HepG2 (cell line): ENCODE measurements at regions not wholly inside any gene's neighbourhood (a gene's known extent, or its start where the extent isn't known, plus 50 kb on each side); places are given as distances from the start of the nearest gene placed in this dataset.

ENCODE experiments used
- ATAC-seq: fragments of 200-7000 bp; cut with Tn5 transposase; 3 replicates; pipeline ENCODE4 v1.9.1; 2020; ENCODE audit warnings: mild to moderate bottlenecking, moderate library complexity
- BruUV-seq: library from RNA; stranded (reverse); fragments of 400-500 nt; replicated peaks from 2 replicates; lab custom pipeline; 2021; lab: Mats Ljungman, UMichigan
- CTCF ChIA-PET: fragments of 300-600 bp; formaldehyde crosslinking; extraction: SDS; loops from one replicate; lab custom pipeline; 2021; ENCODE audit warnings: low total read pairs, inconsistent platforms, low intra/inter-chr PET ratio; lab: Yijun Ruan, JAX
- POLR2A ChIA-PET: fragments of 350-600 bp; sonication (Branson Sonifier 250); formaldehyde crosslinking; loops from one replicate; lab custom pipeline; 2020; ENCODE audit warnings: antibody characterized with exemption, inconsistent platforms; lab: Yijun Ruan, JAX
- DNase-seq: peaks from one replicate; pipeline ENCODE4 v3.0.0-alpha.2; 2015; ENCODE audit warnings: low spot score
- FAIRE-seq: peaks from 3 replicates; lab custom pipeline; 2011; peaks lifted over from hg19 to GRCh38; lab: Jason Lieb, UNC
- H2AFZ ChIP-seq: one replicate; pipeline ENCODE4 v1.6.1; 2011; ENCODE audit warnings: low read length, inconsistent platforms
- H3K27ac ChIP-seq: fragments of 300-600 bp; 3 replicates; pipeline ENCODE4 v1.8.0; 2011; ENCODE audit warnings: mixed run types, mild to moderate bottlenecking, mixed read lengths, low read length, inconsistent platforms; ENCODE audit not compliant: insufficient read depth; ENCODE audit errors: extremely low read length
- H3K27me3 ChIP-seq, 2 experiments: fragments of 200-600 bp in 1 of 2; 2 replicates in 1 of 2; 3 replicates in 1 of 2; pipeline versions ENCODE4 v1.6.0 to v1.8.0; 2011; ENCODE audit warnings: low read length in 2 of 2, mild to moderate bottlenecking in 2 of 2, moderate library complexity in 2 of 2, inconsistent platforms in 1 of 2; ENCODE audit not compliant: insufficient read depth in 2 of 2, control insufficient read depth in 1 of 2
- H3K36me3 ChIP-seq, 2 experiments: fragments of 200-600 bp in 1 of 2; replicated peaks in 1 of 2; 2 replicates in 1 of 2; 3 replicates in 1 of 2; pipeline versions ENCODE4 v1.5.1 to v1.8.0; 2011; ENCODE audit warnings: low read length in 2 of 2, inconsistent platforms in 1 of 2; ENCODE audit not compliant: insufficient read depth in 2 of 2, control insufficient read depth in 1 of 2
- H3K4me1 ChIP-seq: 2 replicates; pipeline ENCODE4 v1.5.1; 2012; ENCODE audit warnings: low read length, inconsistent platforms; ENCODE audit not compliant: insufficient read depth
- H3K4me2 ChIP-seq: 2 replicates; pipeline ENCODE4 v1.6.0; 2011; ENCODE audit warnings: low read depth, low read length, inconsistent platforms
- H3K4me3 ChIP-seq, 3 experiments: fragments of 200-600 bp in 1 of 3; sonication (generic), shearing (Covaris generic) in 1 of 3; replicated peaks in 1 of 3; 2 replicates each; pipeline ENCODE4 v1.5.1; 2011 to 2016; ENCODE audit warnings: low read length in 3 of 3, inconsistent platforms in 2 of 3, low read depth in 2 of 3, mild to moderate bottlenecking in 2 of 3, control low read depth in 1 of 3, mixed read lengths in 1 of 3; ENCODE audit not compliant: insufficient read depth in 1 of 3
- H3K79me2 ChIP-seq: one replicate; pipeline ENCODE4 v1.6.1; 2011; ENCODE audit warnings: low read length, inconsistent platforms; ENCODE audit not compliant: insufficient read depth
- H3K9ac ChIP-seq: 2 replicates; pipeline ENCODE4 v1.6.0; 2011; ENCODE audit warnings: mild to moderate bottlenecking, low read depth, low read length, inconsistent platforms; ENCODE audit not compliant: insufficient read depth
- H3K9me3 ChIP-seq: 2 replicates; pipeline ENCODE4 v1.5.1; 2012; ENCODE audit warnings: mild to moderate bottlenecking, low read length
- H4K20me1 ChIP-seq: 2 replicates; pipeline ENCODE4 v1.6.0; 2011; ENCODE audit warnings: inconsistent platforms, mild to moderate bottlenecking, low read length, moderate library complexity; ENCODE audit not compliant: insufficient read depth
- CREM ChIP-seq, 2 experiments: sonication (generic) in 1 of 2; formaldehyde crosslinking in 1 of 2; IDR thresholded peaks; 2 replicates each; pipeline versions ENCODE4 v1.4.0 to v1.6.1; 2016 to 2020; ENCODE audit warnings: antibody characterized with exemption in 1 of 2, mild to moderate bottlenecking in 1 of 2, missing genetic modification reagents in 1 of 2
- FOXC1 ChIP-seq: sonication (generic); formaldehyde crosslinking; IDR thresholded peaks from 2 replicates; pipeline ENCODE4 v1.8.0; 2022; ENCODE audit warnings: mild to moderate bottlenecking, missing genetic modification reagents, borderline replicate concordance
- KDM4B ChIP-seq: sonication (generic); formaldehyde crosslinking; IDR thresholded peaks from 2 replicates; pipeline ENCODE4 v1.4.0; 2020; ENCODE audit warnings: missing genetic modification reagents
- MBNL3 ChIP-seq: fragments of 250-450 bp; sonication (Bioruptor Pico); conservative IDR thresholded peaks from 2 replicates; pipeline ENCODE4 v1.8.0; 2022; ENCODE audit warnings: mild to moderate bottlenecking, inconsistent platforms
- NR1H2 ChIP-seq: sonication (generic); formaldehyde crosslinking; IDR thresholded peaks from 2 replicates; pipeline ENCODE4 v1.8.1; 2022; ENCODE audit warnings: low read depth, missing genetic modification reagents, borderline replicate concordance
- REPIN1 ChIP-seq: sonication (generic); formaldehyde crosslinking; IDR thresholded peaks from 2 replicates; pipeline ENCODE4 v1.8.0; 2022; ENCODE audit warnings: missing genetic modification reagents, low read depth, mild to moderate bottlenecking, borderline replicate concordance
- SRY ChIP-seq: sonication (generic); formaldehyde crosslinking; IDR thresholded peaks from 2 replicates; pipeline ENCODE4 v1.8.0; 2022; ENCODE audit warnings: mild to moderate bottlenecking, missing genetic modification reagents
- TOE1 ChIP-seq: sonication (generic); formaldehyde crosslinking; IDR thresholded peaks from 2 replicates; pipeline ENCODE4 v1.4.0; 2020; ENCODE audit warnings: mild to moderate bottlenecking, missing genetic modification reagents
- USF2 ChIP-seq, 2 experiments: sonication (generic) in 1 of 2; formaldehyde crosslinking in 1 of 2; IDR thresholded peaks; 2 replicates each; pipeline versions ENCODE4 v1.5.1 to v1.6.1; 2011 to 2020; ENCODE audit warnings: borderline replicate concordance in 1 of 2, low read depth in 1 of 2, low read length in 1 of 2, mild to moderate bottlenecking in 1 of 2, missing genetic modification reagents in 1 of 2, moderate library complexity in 1 of 2
- ZHX1 ChIP-seq: sonication (generic); formaldehyde crosslinking; IDR thresholded peaks from 2 replicates; pipeline ENCODE4 v1.8.1; 2022; ENCODE audit warnings: low read depth, mild to moderate bottlenecking, missing genetic modification reagents
- ZNF572 ChIP-seq: sonication (generic); formaldehyde crosslinking; IDR thresholded peaks from 2 replicates; pipeline ENCODE4 v1.5.1; 2020; ENCODE audit warnings: mild to moderate bottlenecking, missing genetic modification reagents
- ZNF883 ChIP-seq: sonication (generic); formaldehyde crosslinking; IDR thresholded peaks from 2 replicates; pipeline ENCODE4 v1.5.1; 2020; ENCODE audit warnings: mild to moderate bottlenecking, missing genetic modification reagents; ENCODE audit errors: not compliant biosample characterization
- WGBS: methylation state at CpG from one replicate; pipeline ENCODE4 v1.1.6; 2017; ENCODE audit warnings: low lambda C conversion rate; 5-methylcytosine and 5-hydroxymethylcytosine counted together
- in situ Hi-C: cut with HindIII; loops from 2 replicates; pipeline ENCODE4 v1.10.0; 2017; ENCODE audit warnings: low pct_unique_long_range_greater_than_20kb; ENCODE audit not compliant: extremely low pct_ligation_motif_present
- intact Hi-C: fragments of 100-400 bp; cut with micrococcal nuclease; formaldehyde crosslinking; loops from one replicate; pipeline ENCODE4 v1.10.0; 2022; ENCODE audit not compliant: unreplicated experiment
- TF ChIP-seq, protein P1 (sequence below): sonication (generic); formaldehyde crosslinking; IDR thresholded peaks from 2 replicates; pipeline ENCODE4 v1.4.0; 2020; ENCODE audit warnings: missing genetic modification reagents, borderline replicate concordance
- TF ChIP-seq, protein P2 (sequence below): sonication (generic); formaldehyde crosslinking; conservative IDR thresholded peaks from 2 replicates; pipeline ENCODE4 v1.8.0; 2022; ENCODE audit warnings: missing genetic modification reagents

DNA sequence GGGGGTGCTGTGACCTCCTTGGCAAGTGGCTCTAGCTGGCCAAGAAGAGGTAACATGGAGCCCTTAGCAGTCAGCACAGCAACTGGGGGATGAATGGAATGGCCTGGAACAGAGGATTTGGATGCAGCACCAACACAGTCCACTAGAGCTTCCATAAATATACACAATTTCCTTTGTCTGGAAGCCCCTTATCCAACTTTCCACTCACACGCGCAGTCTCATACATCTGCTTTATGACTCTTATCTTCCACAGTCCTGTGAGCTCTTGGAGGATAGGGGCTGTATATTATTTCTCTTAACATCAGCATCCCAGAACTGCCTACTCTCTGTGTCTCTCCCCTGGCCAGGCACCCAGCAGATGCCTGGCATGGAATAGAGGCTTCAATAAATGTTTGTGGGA is 235.6 kb upstream of the MAF start (continued):
- TF ChIP-seq, protein P1, sequence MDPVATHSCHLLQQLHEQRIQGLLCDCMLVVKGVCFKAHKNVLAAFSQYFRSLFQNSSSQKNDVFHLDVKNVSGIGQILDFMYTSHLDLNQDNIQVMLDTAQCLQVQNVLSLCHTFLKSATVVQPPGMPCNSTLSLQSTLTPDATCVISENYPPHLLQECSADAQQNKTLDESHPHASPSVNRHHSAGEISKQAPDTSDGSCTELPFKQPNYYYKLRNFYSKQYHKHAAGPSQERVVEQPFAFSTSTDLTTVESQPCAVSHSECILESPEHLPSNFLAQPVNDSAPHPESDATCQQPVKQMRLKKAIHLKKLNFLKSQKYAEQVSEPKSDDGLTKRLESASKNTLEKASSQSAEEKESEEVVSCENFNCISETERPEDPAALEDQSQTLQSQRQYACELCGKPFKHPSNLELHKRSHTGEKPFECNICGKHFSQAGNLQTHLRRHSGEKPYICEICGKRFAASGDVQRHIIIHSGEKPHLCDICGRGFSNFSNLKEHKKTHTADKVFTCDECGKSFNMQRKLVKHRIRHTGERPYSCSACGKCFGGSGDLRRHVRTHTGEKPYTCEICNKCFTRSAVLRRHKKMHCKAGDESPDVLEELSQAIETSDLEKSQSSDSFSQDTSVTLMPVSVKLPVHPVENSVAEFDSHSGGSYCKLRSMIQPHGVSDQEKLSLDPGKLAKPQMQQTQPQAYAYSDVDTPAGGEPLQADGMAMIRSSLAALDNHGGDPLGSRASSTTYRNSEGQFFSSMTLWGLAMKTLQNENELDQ (CRISPR knock-in tag): no peak
- TF ChIP-seq SRY (CRISPR knock-in tag) (no peak), FOXC1 (CRISPR knock-in tag) (no peak), KDM4B (CRISPR knock-in tag) (no peak), CREM (IDR thresholded peaks at IDR 0.05) (no peak), CREM (CRISPR knock-in tag; IDR thresholded peaks at IDR 0.05) (no peak), ZNF572 (CRISPR knock-in tag) (no peak)
- TF ChIP-seq, protein P2, sequence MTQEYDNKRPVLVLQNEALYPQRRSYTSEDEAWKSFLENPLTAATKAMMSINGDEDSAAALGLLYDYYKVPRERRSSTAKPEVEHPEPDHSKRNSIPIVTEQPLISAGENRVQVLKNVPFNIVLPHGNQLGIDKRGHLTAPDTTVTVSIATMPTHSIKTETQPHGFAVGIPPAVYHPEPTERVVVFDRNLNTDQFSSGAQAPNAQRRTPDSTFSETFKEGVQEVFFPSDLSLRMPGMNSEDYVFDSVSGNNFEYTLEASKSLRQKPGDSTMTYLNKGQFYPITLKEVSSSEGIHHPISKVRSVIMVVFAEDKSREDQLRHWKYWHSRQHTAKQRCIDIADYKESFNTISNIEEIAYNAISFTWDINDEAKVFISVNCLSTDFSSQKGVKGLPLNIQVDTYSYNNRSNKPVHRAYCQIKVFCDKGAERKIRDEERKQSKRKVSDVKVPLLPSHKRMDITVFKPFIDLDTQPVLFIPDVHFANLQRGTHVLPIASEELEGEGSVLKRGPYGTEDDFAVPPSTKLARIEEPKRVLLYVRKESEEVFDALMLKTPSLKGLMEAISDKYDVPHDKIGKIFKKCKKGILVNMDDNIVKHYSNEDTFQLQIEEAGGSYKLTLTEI: no peak

GRCh38 chr16:79835194-79835593 is 234.7 kb upstream of the MAF start:
- in situ Hi-C loops: no loop called here
- WGBS: 43% methylated on average over 7 of the region's 7 CpGs
- no peak for FAIRE-seq
- no peaks in the 10 kb centered on the region for H3K27me3 ChIP-seq
- intact Hi-C loops: no loop called here
- H3K79me2 ChIP-seq: no peaks in the 10 kb centered on the region
- ChIA-PET POLR2A (no interaction called here), CTCF (no interaction called here)
- H2AFZ ChIP-seq: no peak overlapping the region
- H3K9ac ChIP-seq: no peak overlapping the region
- H3K4me3 ChIP-seq: no peak overlapping the region
- ATAC-seq: no peak
- BruUV-seq: no TSS peak
- H3K27ac ChIP-seq: no peak overlapping the region
- H3K36me3 ChIP-seq: no peaks in the 10 kb centered on the region
- H3K9me3 ChIP-seq: no peaks in the 10 kb centered on the region
- peaks cover 8% of the 10 kb centered on the region for H3K4me1 ChIP-seq
- no peak overlapping the region for H3K4me2 ChIP-seq
- no peak for DNase-seq
- no peaks in the 10 kb centered on the region for H4K20me1 ChIP-seq
- TF ChIP-seq USF2 (IDR thresholded peaks at IDR 0.05; ENCODE audit: low read depth, low read length) (no peak), USF2 (CRISPR knock-in tag; IDR thresholded peaks at IDR 0.05; ENCODE audit: borderline replicate concordance) (no peak), MBNL3 (CRISPR knock-in tag) (no peak), TOE1 (CRISPR knock-in tag) (no peak), NR1H2 (CRISPR knock-in tag) (no peak), ZNF883 (CRISPR knock-in tag) (no peak), REPIN1 (CRISPR knock-in tag) (no peak), ZHX1 (CRISPR knock-in tag) (no peak)
